IPS-18a (cell line): ENCODE measurements at regions not wholly inside any gene's neighbourhood (a gene's known extent, or its start where the extent isn't known, plus 50 kb on each side); places are given as distances from the start of the nearest gene placed in this dataset.

Experiments used
- H3K27ac ChIP-seq: one replicate; pipeline ENCODE4 v1.5.1; 2013; ENCODE audit warnings: low read length
- H3K27me3 ChIP-seq: one replicate; pipeline ENCODE4 v1.6.1; 2013; ENCODE audit warnings: mild to moderate bottlenecking, low read length; ENCODE audit not compliant: control insufficient read depth, insufficient read depth
- H3K36me3 ChIP-seq: one replicate; pipeline ENCODE4 v1.6.1; 2013; ENCODE audit warnings: low read depth, low read length; ENCODE audit not compliant: control insufficient read depth
- H3K4me1 ChIP-seq: one replicate; pipeline ENCODE4 v1.6.1; 2013; ENCODE audit warnings: low read depth, low read length; ENCODE audit not compliant: control insufficient read depth
- H3K4me3 ChIP-seq: one replicate; pipeline ENCODE4 v1.5.1; 2013; ENCODE audit warnings: low read length
- H3K9ac ChIP-seq: one replicate; pipeline ENCODE4 v1.6.1; 2013; ENCODE audit warnings: mild to moderate bottlenecking, low read length, moderate library complexity
- H3K9me3 ChIP-seq: one replicate; pipeline ENCODE4 v1.6.1; 2013; ENCODE audit warnings: low read depth, low read length; ENCODE audit not compliant: control insufficient read depth

- Histone ChIP-seq H3K27ac (no peak overlapping the region), H3K4me1 (peaks cover 9% of the 10 kb centered on the region), H3K9me3 (peaks cover 4% of the 10 kb centered on the region), H3K9ac (no peak overlapping the region), H3K27me3 (no peaks in the 10 kb centered on the region), H3K36me3 (no peaks in the 10 kb centered on the region), H3K4me3 (no peak overlapping the region)
These were observed 93.8 kb downstream of the TRIM29 start for GRCh38 chr11:120044011-120044675.

- Histone ChIP-seq H3K27me3 (no peaks in the 10 kb centered on the region), H3K4me1 (peaks cover 9% of the 10 kb centered on the region)
These were observed 94.5 kb downstream of the TRIM29 start for GRCh38 chr11:120043328-120043945.

GRCh38 chr11:120041625-120042024 lies 96.3 kb downstream of the TRIM29 start:
- Histone ChIP-seq H3K4me1 (peaks cover 9% of the 10 kb centered on the region), H3K9ac (no peak overlapping the region), H3K27ac (no peak overlapping the region), H3K9me3 (no peaks in the 10 kb centered on the region), H3K4me3 (no peak overlapping the region), H3K27me3 (no peaks in the 10 kb centered on the region), H3K36me3 (no peaks in the 10 kb centered on the region)

More at GRCh38 chr11:120043328-120043945, 94.5 kb downstream of the TRIM29 start:
- Histone ChIP-seq H3K36me3 (no peaks in the 10 kb centered on the region), H3K9ac (no peak overlapping the region), H3K27ac (no peak overlapping the region), H3K4me3 (no peak overlapping the region), H3K9me3 (peaks cover 4% of the 10 kb centered on the region)

GRCh38 chr11:120040151-120040840 lies 97.6 kb downstream of the TRIM29 start:
- no peaks in the 10 kb centered on the region for H3K36me3 ChIP-seq
- no peaks in the 10 kb centered on the region for H3K9me3 ChIP-seq
- H3K4me1 ChIP-seq = peaks cover 9% of the 10 kb centered on the region
- H3K4me3 ChIP-seq = no peak overlapping the region
- H3K27ac ChIP-seq = no peak overlapping the region
- H3K27me3 ChIP-seq = no peaks in the 10 kb centered on the region
- no peak overlapping the region for H3K9ac ChIP-seq

GRCh38 chr11:120039039-120039438 lies 98.9 kb downstream of the TRIM29 start:
- H3K27me3 ChIP-seq = no peaks in the 10 kb centered on the region
- no peak overlapping the region for H3K27ac ChIP-seq
- H3K4me3 ChIP-seq = no peak overlapping the region
- peaks cover 6% of the 10 kb centered on the region for H3K4me1 ChIP-seq
- H3K36me3 ChIP-seq = no peaks in the 10 kb centered on the region
- H3K9me3 ChIP-seq = no peaks in the 10 kb centered on the region
- H3K9ac ChIP-seq = no peak overlapping the region

GRCh38 chr11:120037111-120037510 lies 100.8 kb downstream of the TRIM29 start:
- no peaks in the 10 kb centered on the region for H3K27me3 ChIP-seq
- H3K9ac ChIP-seq = no peak overlapping the region
- H3K4me3 ChIP-seq = no peak overlapping the region
- H3K4me1 ChIP-seq = no peaks in the 10 kb centered on the region
- no peaks in the 10 kb centered on the region for H3K9me3 ChIP-seq
- H3K36me3 ChIP-seq = no peaks in the 10 kb centered on the region
- H3K27ac ChIP-seq = no peak overlapping the region

- Histone ChIP-seq H3K36me3 (no peaks in the 10 kb centered on the region), H3K4me3 (no peak overlapping the region), H3K9ac (no peak overlapping the region), H3K9me3 (no peaks in the 10 kb centered on the region), H3K27me3 (no peaks in the 10 kb centered on the region), H3K27ac (no peak overlapping the region), H3K4me1 (no peaks in the 10 kb centered on the region)
These were observed 102.2 kb downstream of the TRIM29 start for GRCh38 chr11:120035756-120036155.

GRCh38 chr11:120034881-120035630 lies 102.9 kb downstream of the TRIM29 start:
- H3K36me3 ChIP-seq = no peaks in the 10 kb centered on the region
- H3K27ac ChIP-seq = no peak overlapping the region
- H3K27me3 ChIP-seq = no peaks in the 10 kb centered on the region
- H3K9me3 ChIP-seq = no peaks in the 10 kb centered on the region
- no peaks in the 10 kb centered on the region for H3K4me1 ChIP-seq
- H3K9ac ChIP-seq = no peak overlapping the region
- no peak overlapping the region for H3K4me3 ChIP-seq

GRCh38 chr11:120034176-120034875 lies 103.6 kb downstream of the TRIM29 start:
- H3K9me3 ChIP-seq = no peaks in the 10 kb centered on the region
- no peaks in the 10 kb centered on the region for H3K27me3 ChIP-seq
- no peak overlapping the region for H3K9ac ChIP-seq
- no peaks in the 10 kb centered on the region for H3K4me1 ChIP-seq
- no peak overlapping the region for H3K4me3 ChIP-seq
- H3K27ac ChIP-seq = no peak overlapping the region
- no peaks in the 10 kb centered on the region for H3K36me3 ChIP-seq

GRCh38 chr11:120032766-120033390 lies 105.0 kb downstream of the TRIM29 start:
- H3K9ac ChIP-seq = no peak overlapping the region
- no peaks in the 10 kb centered on the region for H3K9me3 ChIP-seq
- H3K4me1 ChIP-seq = no peaks in the 10 kb centered on the region
- no peaks in the 10 kb centered on the region for H3K27me3 ChIP-seq
- no peak overlapping the region for H3K27ac ChIP-seq
- no peak overlapping the region for H3K4me3 ChIP-seq
- H3K36me3 ChIP-seq = no peaks in the 10 kb centered on the region
